ENCODE measurements at regions not wholly inside any gene's neighbourhood (a gene's known extent, or its start where the extent isn't known, plus 50 kb on each side); places are given as distances from the start of the nearest gene placed in this dataset.

GRCh38 chr2:194014639-194015038 is 1642.4 kb upstream of the SLC39A10 start:
- Histone ChIP-seq H3K9me3 (no peaks in the 10 kb centered on the region), H3K27me3 (no peaks in the 10 kb centered on the region), H3K27ac (no peak overlapping the region), H3K36me3 (no peaks in the 10 kb centered on the region), H3K4me1 (no peaks in the 10 kb centered on the region), H3K4me3 (no peak overlapping the region)
- no peak for DNase-seq
- 72 to 86% methylated on average over 2 of the region's 2 CpGs for WGBS, 2 donors
- intact Hi-C loops (cut with DNase I), result no loop called here
- TF ChIP-seq POLR2A (IDR thresholded peaks at IDR 0.05), result no peak
- no peak for TF ChIP-seq CTCF (IDR thresholded peaks at IDR 0.05)
- no peak for TF ChIP-seq POLR2AphosphoS5 (IDR thresholded peaks at IDR 0.05)
- TF ChIP-seq EP300 (IDR thresholded peaks at IDR 0.05), result no peak

- Histone ChIP-seq H3K4me1 (no peaks in the 10 kb centered on the region), H3K27ac (no peak overlapping the region), H3K4me3 (no peak overlapping the region), H3K27me3 (no peaks in the 10 kb centered on the region), H3K36me3 (no peaks in the 10 kb centered on the region), H3K9me3 (peaks cover 0 to 7% (median 1%) of the 10 kb centered on the region in 4 donors)
- intact Hi-C loops (cut with DNase I), result no loop called here
- no peak for DNase-seq
- TF ChIP-seq POLR2A (IDR thresholded peaks at IDR 0.05) (no peak), CTCF (IDR thresholded peaks at IDR 0.05) (no peak), EP300 (IDR thresholded peaks at IDR 0.05) (no peak), POLR2AphosphoS5 (IDR thresholded peaks at IDR 0.05) (no peak)
- 91 to 94% methylated on average over 2 of the region's 2 CpGs for WGBS, 2 donors
Observed at GRCh38 chr2:194004590-194005206, 1652.3 kb upstream of the SLC39A10 start.

- Histone ChIP-seq H3K36me3 (no peaks in the 10 kb centered on the region), H3K27ac (no peak overlapping the region), H3K27me3 (no peaks in the 10 kb centered on the region), H3K4me3 (no peak overlapping the region), H3K9me3 (peaks cover 0 to 7% (median 0%) of the 10 kb centered on the region in 4 donors), H3K4me1 (no peaks in the 10 kb centered on the region)
- TF ChIP-seq EP300 (IDR thresholded peaks at IDR 0.05) (no peak), POLR2AphosphoS5 (IDR thresholded peaks at IDR 0.05) (no peak), POLR2A (IDR thresholded peaks at IDR 0.05) (no peak), CTCF (IDR thresholded peaks at IDR 0.05) (no peak)
- DNase-seq, result no peak
- WGBS, 2 donors, result 63 to 83% methylated on average over 2 of the region's 2 CpGs
- intact Hi-C loops (cut with DNase I), result no loop called here
Observed at GRCh38 chr2:194003911-194004310, 1653.1 kb upstream of the SLC39A10 start.

DNA sequence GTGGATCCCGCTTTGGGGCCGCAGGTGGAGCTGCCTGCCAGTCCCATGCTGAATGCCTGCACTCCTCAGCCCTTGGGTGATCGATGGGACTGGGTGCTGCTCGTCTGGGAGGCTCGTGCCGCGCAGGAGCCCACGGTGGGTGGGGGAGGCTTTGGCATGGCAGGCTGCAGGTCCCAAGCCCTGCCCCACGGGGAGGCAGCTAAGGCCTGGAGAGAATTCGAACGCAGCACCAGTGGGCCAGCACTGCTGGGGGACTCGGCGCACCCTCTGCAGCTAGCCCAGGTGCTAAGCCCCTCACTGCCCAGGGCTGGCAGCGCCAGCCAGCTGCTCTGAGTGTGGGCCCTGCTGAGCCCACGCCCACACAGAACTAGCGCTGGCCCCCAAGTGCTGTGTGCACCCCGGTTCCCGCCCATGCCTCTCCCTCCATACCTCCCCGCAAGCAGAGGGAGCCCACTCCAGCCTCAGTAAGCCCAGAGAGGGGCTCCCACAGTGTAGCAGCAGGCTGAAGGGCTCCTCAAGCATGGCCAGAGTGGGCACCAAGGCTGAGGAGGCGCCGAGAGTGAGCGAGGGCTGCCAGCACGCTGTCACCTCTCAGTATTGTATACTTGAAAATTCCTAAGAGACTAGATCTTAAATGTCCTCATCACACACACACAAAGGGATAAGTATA is 1654.2 kb upstream of the SLC39A10 start:
- WGBS, 2 donors, result 84 to 85% methylated on average over 23 of the region's 23 CpGs
- Histone ChIP-seq H3K4me3 (no peak overlapping the region), H3K27me3 (no peaks in the 10 kb centered on the region), H3K4me1 (no peaks in the 10 kb centered on the region), H3K36me3 (no peaks in the 10 kb centered on the region), H3K9me3 (peaks cover 0 to 2% (median 0%) of the 10 kb centered on the region in 4 donors), H3K27ac (no peak overlapping the region)
- DNase-seq, result no peak
- TF ChIP-seq EP300 (IDR thresholded peaks at IDR 0.05) (no peak), POLR2A (IDR thresholded peaks at IDR 0.05) (no peak), CTCF (IDR thresholded peaks at IDR 0.05) (no peak), POLR2AphosphoS5 (IDR thresholded peaks at IDR 0.05) (no peak)
- intact Hi-C loops (cut with DNase I), result no loop called here

Measured in sigmoid colon (tissue), 6 donors.